ENCODE measurements at regions not wholly inside any gene's neighbourhood (a gene's known extent, or its start where the extent isn't known, plus 50 kb on each side); places are given as distances from the start of the nearest gene placed in this dataset.

GRCh38 chr11:104214517-104214916 lies 50.6 kb upstream of the PDGFD start:
- WGBS, 2 experiments (ENCODE audit: extremely low coverage in 2 of 2, insufficient read length in 1 of 2), result no CpG with 5 or more reads among the region's 3 CpGs
- H3K9ac ChIP-seq (ENCODE audit: low read depth, low read length), result no peak overlapping the region
- no peaks in the 10 kb centered on the region for H4K20me1 ChIP-seq (ENCODE audit: insufficient read depth, low read length)
- no TSS peak for BruUV-seq (replicated peaks)
- H2BK20ac ChIP-seq (ENCODE audit: low read depth, low read length), result no peak overlapping the region
- no peak overlapping the region for H2AK9ac ChIP-seq (replicated peaks; ENCODE audit: low read depth, low read length, poor library complexity)
- H3K4ac ChIP-seq (ENCODE audit: low read depth, low read length), result no peak overlapping the region
- H3K36me3 ChIP-seq (ENCODE audit: control insufficient read depth, insufficient read depth, low read length), result no peaks in the 10 kb centered on the region
- no peak overlapping the region for H3K18ac ChIP-seq (ENCODE audit: low read depth, low read length)
- no peak overlapping the region for H3K4me2 ChIP-seq (ENCODE audit: low read depth, low read length)
- TF ChIP-seq CHD1 (IDR thresholded peaks at IDR 0.05; ENCODE audit: low read depth, low read length), result no peak
- no peak for TF ChIP-seq CEBPB (IDR thresholded peaks at IDR 0.05; ENCODE audit: low read depth, low read length)
- no peak for TF ChIP-seq RAD21 (IDR thresholded peaks at IDR 0.05; ENCODE audit: low read length)
- no peak for TF ChIP-seq SMC3 (IDR thresholded peaks at IDR 0.05; ENCODE audit: low read depth, low read length)
- TF ChIP-seq NFE2L2 (IDR thresholded peaks at IDR 0.05; ENCODE audit: low read depth, low read length), result no peak
- TF ChIP-seq BHLHE40 (IDR thresholded peaks at IDR 0.05; ENCODE audit: low read depth, low read length), result no peak
- TF ChIP-seq MAFK (IDR thresholded peaks at IDR 0.05; ENCODE audit: low read depth, low read length), result no peak
- TF ChIP-seq USF2 (IDR thresholded peaks at IDR 0.05; ENCODE audit: low read depth, low read length), result no peak
- no peak for TF ChIP-seq MXI1 (IDR thresholded peaks at IDR 0.05; ENCODE audit: borderline replicate concordance, low read depth, low read length)
- no peak for TF ChIP-seq CTCF (conservative IDR thresholded peaks at IDR 0.05; ENCODE audit: low read depth, low read length)
- TF ChIP-seq MAZ (IDR thresholded peaks at IDR 0.05; ENCODE audit: borderline replicate concordance, low read depth, low read length), result no peak
- TF ChIP-seq RCOR1 (IDR thresholded peaks at IDR 0.05; ENCODE audit: insufficient replicate concordance, low read length), result no peak
- no peak for TF ChIP-seq FOS (IDR thresholded peaks at IDR 0.05; ENCODE audit: low read depth, low read length)
- no peak for TF ChIP-seq POLR2A (IDR thresholded peaks at IDR 0.05; ENCODE audit: low read depth, low read length)
- TF ChIP-seq RFX5 (IDR thresholded peaks at IDR 0.05; ENCODE audit: low read depth, low read length), result no peak
- TF ChIP-seq ELK1 (IDR thresholded peaks at IDR 0.05; ENCODE audit: borderline replicate concordance, low read depth, low read length), result no peak
- no peak overlapping the region for H2AFZ ChIP-seq (replicated peaks; ENCODE audit: low read length, poor library complexity)
- H2BK5ac ChIP-seq (ENCODE audit: low read depth, low read length, poor library complexity, severe bottlenecking), result no peak overlapping the region
- H3K27ac ChIP-seq (ENCODE audit: insufficient read depth, low read length), result no peak overlapping the region
- H3K9me3 ChIP-seq (ENCODE audit: control insufficient read depth, insufficient read depth, low read length), result no peaks in the 10 kb centered on the region
- H2BK15ac ChIP-seq (ENCODE audit: low read depth, low read length), result no peak overlapping the region
- H3K23ac ChIP-seq (ENCODE audit: low read depth, low read length), result no peak overlapping the region
- dilution Hi-C loops (cut with HindIII; ENCODE audit: low sequenced_read_pairs, unreplicated experiment), result no loop called here
- intact Hi-C loops (cut with micrococcal nuclease), result no loop called here
- H4K8ac ChIP-seq (ENCODE audit: low read depth in 2 of 2, low read length in 2 of 2), result no peak overlapping the region
- ChIA-PET POLR2A (ENCODE audit: unreplicated experiment) (no interaction called here), CTCF (no interaction called here)
- no peaks in the 10 kb centered on the region for H3K4me1 ChIP-seq (ENCODE audit: control insufficient read depth, insufficient read depth, low read length)
- in situ Hi-C loops (cut with MboI; ENCODE audit: low sequenced_read_pairs), result no loop called here
- no peak for DNase-seq
- no peak overlapping the region for H3K56ac ChIP-seq (ENCODE audit: extremely low read depth, insufficient read depth, low read length)
- ATAC-seq (ENCODE audit: low read depth), result no peak
- no peak overlapping the region for H3K4me3 ChIP-seq (ENCODE audit: insufficient read depth, low read depth, low read length)
- no peak overlapping the region for H4K5ac ChIP-seq (ENCODE audit: low read depth, low read length)
- H2BK120ac ChIP-seq (ENCODE audit: low read depth, low read length), result no peak overlapping the region
- no peak overlapping the region for H3K14ac ChIP-seq (replicated peaks; ENCODE audit: low read depth, low read length)
- no peaks in the 10 kb centered on the region for H3K79me1 ChIP-seq (ENCODE audit: low read depth in 1 of 2, low read length in 2 of 2)
- H3K27me3 ChIP-seq (ENCODE audit: control insufficient read depth, insufficient read depth, low read length), result no peaks in the 10 kb centered on the region
- H4K91ac ChIP-seq (ENCODE audit: insufficient read depth, low read depth, low read length), result no peak overlapping the region
- H3K9me1 ChIP-seq (ENCODE audit: insufficient read depth, low read length), result no peaks in the 10 kb centered on the region
- H2AK5ac ChIP-seq (ENCODE audit: low read depth, low read length), result no peak overlapping the region

Data from IMR-90 (cell line).